ENCODE measurements at regions not wholly inside any gene's neighbourhood (a gene's known extent, or its start where the extent isn't known, plus 50 kb on each side); places are given as distances from the start of the nearest gene placed in this dataset.

GRCh38 chr2:15711126-15711860 lies 119.6 kb downstream of the DDX1 start:
- no peaks in the 10 kb centered on the region for H3K79me2 ChIP-seq (ENCODE audit: control insufficient read depth in 1 of 2, insufficient read depth in 2 of 2, low read length in 2 of 2)
- H3K23ac ChIP-seq (ENCODE audit: insufficient read length): no peak overlapping the region
- no peak overlapping the region for H4K8ac ChIP-seq (ENCODE audit: extremely low read depth, insufficient read depth, low read length)
- no peak overlapping the region for H2BK5ac ChIP-seq (ENCODE audit: low read depth, low read length)
- no peak overlapping the region for H3K56ac ChIP-seq (replicated peaks; ENCODE audit: insufficient read length, low read depth, low read length)
- H4K5ac ChIP-seq (ENCODE audit: insufficient read length, low read depth, low read length): no peak overlapping the region
- no peaks in the 10 kb centered on the region for H3K79me1 ChIP-seq (ENCODE audit: low read depth, low read length)
- CTCF ChIA-PET (ENCODE audit: partially characterized antibody): interaction anchor here (1.0 to 1.2 kb wide), 2 partner anchors 13 to 23 kb away, joined by 3 to 6 read pairs; no protein-coding TSS in a partner anchor
- H2AFZ ChIP-seq (ENCODE audit: low read length): no peak overlapping the region
- POLR2A ChIA-PET (ENCODE audit: partially characterized antibody): no interaction called here
- no peaks in the 10 kb centered on the region for H3K4me1 ChIP-seq (replicated peaks in 1 of 4; ENCODE audit: control insufficient read depth in 3 of 4, insufficient read depth in 4 of 4, low read length in 3 of 4)
- no peaks in the 10 kb centered on the region for H3K9me3 ChIP-seq (ENCODE audit: insufficient read depth in 2 of 2, low read depth in 1 of 2, low read length in 1 of 2)
- H3K23me2 ChIP-seq (ENCODE audit: low read depth, low read length): no peaks in the 10 kb centered on the region
- no peaks in the 10 kb centered on the region for H3K36me3 ChIP-seq (ENCODE audit: control insufficient read depth in 2 of 4, insufficient read depth in 4 of 4, low read length in 3 of 4)
- H3K14ac ChIP-seq (ENCODE audit: insufficient read length): no peak overlapping the region
- no peak overlapping the region; the same call in 1 of the 2 replicates for H2BK15ac ChIP-seq (ENCODE audit: low read length)
- no peak overlapping the region for H3K4me2 ChIP-seq (ENCODE audit: insufficient read depth in 1 of 2, low read depth in 2 of 2, low read length in 2 of 2)
- no peak overlapping the region for H3K18ac ChIP-seq (ENCODE audit: extremely low read depth, low read length)
- H3K4me3 ChIP-seq (ENCODE audit: extremely low read depth in 1 of 4, insufficient read depth in 2 of 4, low read depth in 3 of 4, low read length in 4 of 4): no peak overlapping the region
- no peak overlapping the region for H3K9ac ChIP-seq (replicated peaks in 1 of 4; ENCODE audit: extremely low read depth in 1 of 4, low read depth in 3 of 4, low read length in 3 of 4)
- H2BK120ac ChIP-seq (replicated peaks; ENCODE audit: low read depth, low read length): no peak overlapping the region
- no peak overlapping the region for H3K4ac ChIP-seq (replicated peaks; ENCODE audit: insufficient read length, low read depth, low read length)
- no peak overlapping the region for H2BK12ac ChIP-seq (ENCODE audit: low read depth, low read length)
- no peak for FAIRE-seq
- H4K20me1 ChIP-seq (replicated peaks in 1 of 2; ENCODE audit: control insufficient read depth in 1 of 2, insufficient read depth in 2 of 2, low read length in 2 of 2): no peaks in the 10 kb centered on the region
- H2AK5ac ChIP-seq (ENCODE audit: low read depth, low read length): no peak overlapping the region
- H4K91ac ChIP-seq (replicated peaks; ENCODE audit: insufficient read length, low read length): no peak overlapping the region
- H3K27ac ChIP-seq (ENCODE audit: low read depth, low read length): no peak overlapping the region
- H2BK20ac ChIP-seq (ENCODE audit: low read length): no peak overlapping the region
- no peak for DNase-seq (ENCODE audit: low read depth in 1 of 2, low spot score in 2 of 2)
- no peaks in the 10 kb centered on the region for H3K27me3 ChIP-seq (replicated peaks in 1 of 4; ENCODE audit: control insufficient read depth in 3 of 4, extremely low read depth in 1 of 4, insufficient read depth in 3 of 4, low read length in 3 of 4)
- 95% methylated on average over 4 of the region's 4 CpGs; no CpG with 5 or more reads in 1 of the 2 experiments for WGBS, 2 experiments (ENCODE audit: extremely low coverage in 1 of 2, insufficient coverage in 1 of 2, insufficient read length in 1 of 2, insufficient replicate concordance in 2 of 2, low coverage in 1 of 2, low lambda C conversion rate in 2 of 2, missing lambda C conversion rate in 1 of 2)
- no peak for TF ChIP-seq CEBPB (IDR thresholded peaks at IDR 0.05; ENCODE audit: low read depth, low read length)
- no peak for TF ChIP-seq BCL11A (IDR thresholded peaks at IDR 0.05; ENCODE audit: low read depth in 2 of 2, low read length in 2 of 2)
- TF ChIP-seq TBP (IDR thresholded peaks at IDR 0.05; ENCODE audit: low read depth, low read length): no peak
- TF ChIP-seq SIN3A (conservative IDR thresholded peaks at IDR 0.05 in 1 of 2, IDR thresholded peaks at IDR 0.05 in 1 of 2; ENCODE audit: low read depth in 1 of 2, low read length in 2 of 2): no peak
- no peak for TF ChIP-seq YY1 (IDR thresholded peaks at IDR 0.05; ENCODE audit: low read depth, low read length)
- no peak for TF ChIP-seq POLR2AphosphoS5 (IDR thresholded peaks at IDR 0.05; ENCODE audit: low read depth, low read length)
- no peak for TF ChIP-seq MAX (IDR thresholded peaks at IDR 0.05)
- no peak for TF ChIP-seq TCF12 (IDR thresholded peaks at IDR 0.05; ENCODE audit: low read depth, low read length)
- no peak for TF ChIP-seq CBX5 (IDR thresholded peaks at IDR 0.05; ENCODE audit: low read depth, low read length)
- no peak for TF ChIP-seq RAD21 (IDR thresholded peaks at IDR 0.05 in 1 of 2, conservative IDR thresholded peaks at IDR 0.05 in 1 of 2; ENCODE audit: low read depth in 2 of 2, low read length in 2 of 2)
- no peak for TF ChIP-seq SRF (IDR thresholded peaks at IDR 0.05; ENCODE audit: low read depth, low read length)
- no peak for TF ChIP-seq BRCA1 (IDR thresholded peaks at IDR 0.05; ENCODE audit: low read depth, low read length)
- no peak for TF ChIP-seq GTF2F1 (IDR thresholded peaks at IDR 0.05; ENCODE audit: borderline replicate concordance, low read depth, low read length)
- TF ChIP-seq POLR2A (IDR thresholded peaks at IDR 0.05; ENCODE audit: control extremely low read depth in 1 of 2, low read depth in 2 of 2, low read length in 2 of 2): no peak
- no peak for TF ChIP-seq BACH1 (IDR thresholded peaks at IDR 0.05; ENCODE audit: low read length)
